Epidermal melanocyte (primary cell): ENCODE measurements at regions not wholly inside any gene's neighbourhood (a gene's known extent, or its start where the extent isn't known, plus 50 kb on each side); places are given as distances from the start of the nearest gene placed in this dataset.

Experiments used
- DNase-seq: peaks from one replicate; pipeline ENCODE4 v3.0.0; 2011; ENCODE audit warnings: low spot score; ENCODE audit not compliant: insufficient read length

DNA sequence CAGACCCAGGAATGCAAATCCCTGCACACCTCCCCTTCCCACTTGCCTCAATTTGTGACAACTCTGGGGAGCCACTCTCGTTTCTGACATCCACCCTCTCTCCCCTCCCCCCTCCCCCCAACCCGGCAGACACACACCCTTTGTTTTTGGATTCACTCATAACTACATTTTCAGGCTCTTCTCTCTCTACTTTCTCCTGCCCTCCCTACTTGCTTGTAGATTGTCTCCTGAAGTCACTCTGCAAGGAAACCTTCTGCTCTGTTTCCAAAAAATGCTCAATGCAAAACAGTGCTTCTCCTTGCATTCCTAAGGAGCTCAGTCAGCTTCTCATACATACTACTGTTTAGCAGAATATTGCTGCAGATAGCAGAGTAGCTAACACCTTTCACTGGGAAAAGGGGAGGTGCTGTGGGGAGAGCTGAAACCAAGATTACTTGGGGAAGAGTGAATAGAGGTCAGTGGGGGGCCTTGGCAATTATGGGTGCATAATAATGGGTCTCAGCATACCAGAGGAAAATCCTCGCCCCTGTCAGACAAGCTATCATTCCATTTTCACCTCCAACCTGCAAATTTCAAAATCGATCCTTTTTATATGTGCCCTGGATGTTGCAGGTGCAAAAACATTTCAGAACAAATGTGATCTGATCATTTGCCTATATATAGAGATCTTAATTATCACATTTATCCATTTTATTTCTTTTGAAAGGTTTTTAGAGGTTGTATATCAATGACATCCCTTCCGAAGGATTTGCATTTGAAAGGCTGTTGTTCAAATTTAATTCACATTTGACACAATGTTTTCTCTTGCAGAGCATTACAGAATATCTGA, 1860.7 kb upstream of the WWC1 start:
- no peak for DNase-seq

DNA sequence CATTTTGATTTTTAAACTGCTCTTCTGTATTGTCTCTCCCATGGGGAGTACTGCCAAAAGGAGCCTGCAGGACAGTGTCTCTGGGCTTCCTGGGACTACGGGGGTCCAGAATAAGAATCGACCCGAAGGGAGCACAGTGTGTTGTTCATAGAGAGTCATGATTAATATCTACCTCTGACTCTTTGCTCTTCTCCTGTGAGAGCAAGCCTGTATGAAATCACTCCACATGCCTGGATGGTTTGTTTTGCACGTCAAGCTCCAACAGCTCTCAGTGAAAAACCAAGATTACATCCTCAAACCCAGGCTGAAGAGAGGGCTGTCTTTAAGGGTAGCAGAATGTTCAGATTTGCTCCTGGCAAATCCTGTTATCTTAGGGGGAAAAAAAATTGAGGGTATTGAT, 1860.0 kb upstream of the WWC1 start:
- no peak for DNase-seq

DNA sequence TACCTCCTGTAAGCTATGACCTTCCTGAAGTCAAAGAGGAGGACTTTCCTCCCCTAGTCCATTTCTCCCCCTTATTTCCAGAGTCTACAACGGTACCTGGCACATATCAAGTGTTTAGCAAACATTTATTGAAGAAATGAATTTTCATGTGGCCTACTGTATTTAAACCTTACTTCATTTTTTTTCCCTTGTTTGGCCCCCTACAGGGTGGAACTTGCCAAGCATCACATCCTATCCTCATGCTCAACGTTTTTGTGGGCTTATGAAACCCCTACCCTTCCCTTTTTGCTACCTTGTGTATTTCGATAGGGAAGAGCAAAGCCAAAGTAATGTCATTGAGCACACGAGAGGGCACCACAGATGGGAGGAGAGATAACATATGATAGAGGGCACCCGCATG, 1857.8 kb upstream of the WWC1 start:
- DNase-seq = no peak

DNA sequence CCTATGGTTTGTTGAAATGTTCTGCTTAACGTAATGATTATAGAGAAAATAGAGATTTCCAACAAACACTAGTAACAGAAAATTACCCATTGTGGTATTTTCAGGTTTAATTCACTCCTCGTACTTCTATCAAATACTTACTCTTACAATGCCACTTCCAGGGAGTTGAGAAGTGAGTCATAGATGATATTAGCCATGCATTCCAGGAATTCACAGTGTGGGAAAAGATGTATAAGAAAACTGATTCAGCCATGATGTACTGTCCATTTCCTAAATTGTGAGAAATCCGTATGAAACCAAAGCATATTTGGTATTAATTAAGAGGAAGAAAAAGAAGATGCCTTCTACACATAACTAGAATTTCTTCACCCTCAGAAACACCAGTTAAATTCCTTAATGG, 1854.6 kb upstream of the WWC1 start:
- DNase-seq = no peak

DNA sequence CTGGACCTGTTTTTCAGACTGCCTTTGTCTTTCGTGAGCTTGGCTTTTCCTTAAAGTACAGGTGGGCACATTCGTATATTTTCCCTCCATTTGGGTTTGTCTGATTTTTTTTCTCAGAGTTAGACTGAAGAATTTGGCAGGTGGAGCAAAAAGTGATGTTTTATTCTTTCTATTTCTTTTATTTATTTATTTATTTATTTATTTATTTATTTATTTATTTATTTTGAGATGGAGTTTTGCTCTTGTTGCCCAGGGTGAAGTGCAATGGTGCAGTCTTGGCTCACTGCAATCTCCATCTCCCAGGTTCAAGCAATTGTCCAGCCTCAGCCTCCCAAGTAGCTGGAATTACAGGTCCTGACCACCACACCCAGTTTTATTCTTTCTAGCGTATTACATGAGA, 1805.1 kb upstream of the WWC1 start:
- DNase-seq = no peak

DNA sequence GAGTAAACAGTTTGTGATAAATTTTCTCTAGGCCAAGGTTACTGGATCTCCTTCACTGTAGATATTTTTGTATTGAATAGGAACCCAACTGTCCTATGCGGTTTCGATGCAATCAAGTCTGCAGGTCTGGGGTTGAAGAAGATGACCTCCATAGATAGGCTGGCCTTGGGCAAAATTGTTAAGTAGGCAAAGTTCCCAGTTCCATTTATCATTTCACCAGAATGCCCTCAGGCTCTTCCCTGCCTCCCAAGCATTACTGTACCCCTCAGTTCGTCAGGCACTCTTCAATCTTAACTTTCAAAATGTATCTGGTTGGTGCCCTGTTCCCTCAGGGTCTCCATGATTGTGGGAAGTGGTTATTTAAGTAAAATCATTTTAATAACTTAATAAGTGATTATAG, 1802.9 kb upstream of the WWC1 start:
- no peak for DNase-seq

DNA sequence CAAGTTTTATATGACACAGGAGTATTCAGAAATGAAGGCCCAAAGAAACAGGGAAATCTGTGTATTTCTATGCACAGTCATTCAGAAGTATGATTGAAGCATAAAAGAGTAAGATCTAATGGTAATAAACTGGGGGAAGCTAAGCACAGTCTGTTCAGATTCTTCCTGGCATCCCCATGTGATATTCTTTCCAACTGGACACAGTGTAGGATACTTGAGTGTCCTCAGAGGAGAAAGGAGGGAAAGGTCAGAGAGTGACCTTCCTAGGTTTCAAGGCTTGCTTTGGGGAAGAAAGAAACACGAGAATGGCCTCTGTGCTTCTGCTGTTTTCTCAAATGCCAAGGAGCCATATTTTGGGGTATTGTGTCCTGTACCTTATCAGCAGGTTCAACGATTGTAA, 1798.4 kb upstream of the WWC1 start:
- no peak for DNase-seq

DNA sequence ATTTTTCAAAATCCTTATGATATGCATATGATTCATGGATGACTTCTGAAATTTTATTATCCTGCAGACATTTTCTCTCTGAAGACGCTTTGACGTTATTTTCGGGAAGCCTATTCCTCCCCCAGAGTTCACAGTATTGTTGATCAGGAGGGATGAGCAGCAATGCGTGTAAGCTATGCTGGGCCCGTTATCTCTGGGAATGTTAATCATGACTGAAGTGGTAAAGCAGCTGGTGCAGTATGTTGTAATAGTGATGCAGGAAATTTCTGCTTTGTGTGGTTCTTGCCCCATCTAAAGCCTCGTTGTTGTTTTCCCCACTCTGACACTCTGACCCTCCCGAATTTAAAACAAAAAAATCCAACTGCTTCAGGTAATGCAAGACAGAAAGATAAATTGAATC, 1797.8 kb upstream of the WWC1 start:
- no peak for DNase-seq

DNA sequence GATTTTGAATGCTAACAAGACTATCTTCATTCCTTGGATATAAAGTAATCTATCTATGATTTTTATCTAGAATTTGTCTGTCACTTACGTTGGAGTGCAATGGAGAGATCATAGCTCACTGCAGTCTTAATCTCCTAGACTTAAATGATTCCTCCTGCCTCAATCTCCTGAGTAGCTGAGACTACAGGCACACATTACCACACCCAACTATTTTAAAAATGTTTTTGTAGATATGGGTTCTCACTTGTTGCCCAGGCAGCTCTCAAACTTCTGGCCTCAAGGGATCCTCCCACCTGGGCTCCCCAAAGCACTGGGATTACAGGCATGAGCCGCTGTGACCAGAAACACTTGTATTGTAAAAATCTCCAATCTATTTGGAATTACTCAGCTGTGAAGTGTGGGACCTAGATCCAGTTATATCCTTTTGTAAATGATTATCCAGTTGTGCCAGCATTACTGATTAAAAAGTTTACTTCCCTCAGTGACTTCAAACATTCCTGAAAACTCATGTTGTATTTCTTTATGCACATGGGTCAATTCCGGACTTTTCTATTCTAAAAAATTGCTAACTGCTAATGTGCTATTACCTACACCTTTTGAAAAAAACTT, 1793.8 kb upstream of the WWC1 start:
- no peak for DNase-seq

DNA sequence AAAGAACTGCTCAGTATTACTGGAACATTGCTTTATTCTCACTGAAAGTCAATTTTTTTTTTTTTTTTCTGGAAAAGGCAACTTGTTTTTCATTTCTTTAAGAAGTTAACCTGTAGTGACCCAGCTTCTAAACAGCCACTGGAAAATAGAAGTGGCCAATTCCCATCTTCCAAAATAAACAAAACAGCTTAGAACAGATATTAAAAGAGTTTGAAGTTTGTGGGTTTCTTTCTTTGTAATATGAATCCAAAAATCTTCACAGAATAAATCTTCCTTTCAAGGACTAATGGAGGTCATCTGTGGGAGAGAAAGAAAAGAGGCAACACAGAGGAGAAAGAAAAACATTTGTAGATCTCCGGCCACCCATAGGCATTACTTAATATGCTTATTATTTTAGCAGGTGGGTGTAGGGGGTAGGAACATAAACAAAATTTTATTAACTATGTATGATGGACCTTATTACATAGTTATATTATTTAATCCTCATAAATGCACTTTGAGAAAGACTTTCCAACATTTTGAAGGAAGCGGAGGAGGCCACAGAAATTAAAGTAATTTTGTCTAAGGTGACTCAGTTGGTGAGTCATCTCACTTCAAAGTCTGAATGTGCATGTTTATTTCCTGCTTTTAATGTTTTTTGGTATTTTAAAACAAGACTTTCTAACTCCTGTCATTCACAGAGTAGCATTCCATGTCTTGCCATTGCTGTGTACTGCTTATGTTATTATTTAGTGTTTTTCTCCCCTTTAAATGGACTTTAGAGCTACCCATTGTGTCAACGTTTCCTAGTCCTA, 1791.8 kb upstream of the WWC1 start:
- no peak for DNase-seq

DNA sequence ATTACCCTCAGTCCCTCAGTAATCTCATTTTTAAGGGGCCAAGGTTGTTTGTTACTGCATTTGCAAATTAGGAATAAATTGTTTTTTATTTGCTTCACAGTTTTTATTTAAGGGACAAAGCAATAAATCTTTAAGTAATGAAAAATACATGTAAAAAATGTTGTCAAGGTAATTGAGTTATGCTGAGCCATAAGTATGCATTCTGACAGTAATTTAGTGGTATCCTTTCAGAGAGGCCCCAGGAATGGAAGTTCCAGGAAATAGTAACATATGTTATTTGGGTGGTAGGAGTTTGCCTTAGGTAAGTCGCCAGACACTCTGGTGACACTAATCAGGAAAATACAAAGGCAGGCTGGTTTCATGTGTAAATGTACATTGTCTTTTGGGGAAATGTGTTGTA, 1787.9 kb upstream of the WWC1 start:
- DNase-seq = no peak

DNA sequence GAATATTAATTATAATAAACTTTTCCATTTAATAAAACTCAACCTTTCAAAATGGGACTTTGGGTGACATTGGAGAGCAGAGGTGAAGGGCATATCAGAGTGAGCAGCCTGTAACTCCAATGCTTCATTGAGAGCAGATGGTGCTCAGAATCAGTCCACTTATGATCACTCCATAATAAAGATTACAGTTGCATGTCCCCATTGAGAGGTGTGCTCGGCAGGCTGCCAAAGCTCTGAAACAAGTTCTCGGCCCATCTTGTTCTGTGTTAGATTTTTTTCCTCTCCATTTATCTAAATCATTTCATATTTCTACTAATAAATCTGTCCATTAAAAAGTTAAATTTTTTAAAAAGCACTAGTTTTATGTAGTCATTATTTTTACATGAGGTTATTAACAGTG, 1786.4 kb upstream of the WWC1 start:
- no peak for DNase-seq

DNA sequence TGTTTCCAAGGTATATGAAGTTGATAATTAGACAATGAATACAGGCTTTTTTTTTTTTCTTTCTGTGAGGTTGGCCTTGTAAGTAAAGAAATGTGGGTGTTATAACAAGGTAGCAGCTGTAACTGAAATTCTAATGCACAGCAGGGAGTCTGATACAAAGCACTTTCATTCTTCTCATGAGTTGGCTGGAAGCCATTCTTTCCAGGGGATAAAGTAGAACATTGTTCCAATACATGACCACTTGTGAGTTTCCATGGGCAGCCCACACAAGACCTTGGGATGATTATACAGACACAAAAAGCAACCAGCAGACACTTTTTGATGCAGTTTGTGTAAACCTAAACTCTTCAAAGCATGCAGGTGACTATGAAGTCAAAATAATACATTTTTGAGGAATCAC, 1785.9 kb upstream of the WWC1 start:
- DNase-seq = no peak

DNA sequence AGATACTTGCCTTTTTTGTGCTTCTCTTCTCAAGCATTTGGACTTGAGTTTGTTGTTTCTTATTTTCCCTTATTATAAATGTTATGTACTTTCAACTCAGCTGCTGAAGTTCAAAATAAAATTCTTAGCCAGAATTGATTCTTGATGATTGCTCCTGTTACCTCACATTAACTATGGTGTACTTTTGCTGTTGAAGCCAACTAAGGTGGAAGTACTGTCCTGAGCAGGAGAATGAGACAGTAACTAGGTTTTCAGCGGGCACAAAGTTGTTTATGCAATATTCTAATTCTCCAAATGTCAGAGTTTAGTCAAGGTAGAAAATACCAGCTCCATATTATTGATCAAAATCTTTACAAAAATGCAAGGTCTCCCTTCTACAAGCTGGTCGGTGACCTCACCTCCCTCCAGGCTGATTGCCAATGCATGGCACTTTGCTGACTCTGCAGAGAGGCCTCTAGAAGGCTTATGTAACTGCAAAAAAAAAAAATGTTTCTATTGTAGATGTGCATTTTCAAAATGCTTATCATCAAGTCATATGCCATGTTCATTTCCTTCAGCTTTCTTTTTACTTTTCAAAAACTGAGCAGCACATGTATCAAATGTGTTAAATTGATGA, 1783.5 kb upstream of the WWC1 start:
- no peak for DNase-seq

DNA sequence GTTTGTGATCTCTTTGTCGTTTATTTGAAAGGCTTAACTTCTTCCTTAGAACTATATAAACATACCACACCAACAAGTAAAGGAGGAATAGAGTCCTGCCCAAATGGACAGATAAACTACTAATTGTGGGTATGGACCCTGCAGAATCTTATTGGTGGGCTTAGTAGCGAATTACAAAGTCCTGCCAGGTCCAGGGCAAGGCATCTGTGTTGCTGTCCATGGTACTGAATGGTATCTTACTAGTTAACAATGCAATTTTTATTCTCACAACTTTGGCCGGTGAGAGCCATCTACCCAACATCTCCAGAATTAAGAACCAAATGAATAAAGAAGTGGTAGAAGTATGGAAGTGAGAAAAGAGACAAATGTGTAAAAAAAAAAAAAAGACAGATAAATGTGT, 1782.4 kb upstream of the WWC1 start:
- DNase-seq = no peak

DNA sequence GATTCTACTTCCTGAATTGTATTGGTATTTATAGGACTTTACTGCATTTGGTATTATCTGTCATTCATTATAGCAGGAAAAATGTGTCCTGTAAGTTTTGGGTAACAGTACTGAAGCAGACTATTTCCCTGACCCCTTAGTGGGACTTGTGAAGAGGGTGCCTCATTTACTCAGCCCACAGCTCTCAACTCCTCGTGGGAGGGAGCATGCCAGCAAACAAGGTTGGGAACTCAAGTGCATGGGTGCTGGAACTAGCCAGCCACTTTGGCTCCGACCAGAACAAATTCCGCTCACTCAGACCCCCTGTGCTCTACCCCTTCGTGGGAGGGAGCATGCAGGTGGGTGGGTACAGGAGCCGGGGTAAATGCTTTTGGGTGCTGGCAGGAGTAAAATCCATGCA, 1773.5 kb upstream of the WWC1 start:
- DNase-seq = no peak

DNA sequence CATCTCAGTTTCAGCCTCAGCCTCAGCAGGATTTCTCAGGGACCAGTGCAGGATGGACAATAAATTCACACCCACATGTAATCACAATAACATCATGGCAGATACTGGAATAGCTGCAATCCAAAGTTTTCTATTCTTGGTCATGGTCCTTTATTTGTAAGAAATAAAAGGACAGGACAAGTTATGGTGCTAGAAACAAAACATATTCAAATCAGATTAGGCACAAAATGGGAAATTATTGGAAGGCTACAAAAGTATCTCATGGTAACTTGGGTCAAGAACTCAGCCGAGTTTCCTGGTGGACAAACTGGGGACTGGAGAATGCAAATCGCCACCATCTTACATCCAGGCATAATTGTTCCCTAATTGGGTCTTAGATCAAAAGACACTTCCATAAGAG, 1768.2 kb upstream of the WWC1 start:
- no peak for DNase-seq

DNA sequence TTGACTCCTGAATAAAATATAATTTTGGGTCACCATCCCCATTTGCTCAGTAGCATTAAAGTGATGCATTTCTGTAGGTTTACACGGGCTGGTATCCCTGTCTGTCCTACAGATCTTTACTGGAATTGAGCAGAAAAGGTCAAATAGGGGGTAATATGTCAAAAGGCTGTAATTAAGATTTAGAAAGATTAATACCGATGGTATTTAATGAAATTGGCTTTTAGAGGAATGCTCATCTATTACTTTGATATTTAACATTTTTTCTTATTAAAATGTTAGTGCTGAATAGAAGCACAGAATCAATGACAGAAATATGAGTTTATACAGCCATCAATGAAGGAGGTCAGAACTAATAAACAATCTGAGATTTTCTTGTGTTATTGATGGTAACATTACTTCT, 1762.2 kb upstream of the WWC1 start:
- DNase-seq = no peak

DNA sequence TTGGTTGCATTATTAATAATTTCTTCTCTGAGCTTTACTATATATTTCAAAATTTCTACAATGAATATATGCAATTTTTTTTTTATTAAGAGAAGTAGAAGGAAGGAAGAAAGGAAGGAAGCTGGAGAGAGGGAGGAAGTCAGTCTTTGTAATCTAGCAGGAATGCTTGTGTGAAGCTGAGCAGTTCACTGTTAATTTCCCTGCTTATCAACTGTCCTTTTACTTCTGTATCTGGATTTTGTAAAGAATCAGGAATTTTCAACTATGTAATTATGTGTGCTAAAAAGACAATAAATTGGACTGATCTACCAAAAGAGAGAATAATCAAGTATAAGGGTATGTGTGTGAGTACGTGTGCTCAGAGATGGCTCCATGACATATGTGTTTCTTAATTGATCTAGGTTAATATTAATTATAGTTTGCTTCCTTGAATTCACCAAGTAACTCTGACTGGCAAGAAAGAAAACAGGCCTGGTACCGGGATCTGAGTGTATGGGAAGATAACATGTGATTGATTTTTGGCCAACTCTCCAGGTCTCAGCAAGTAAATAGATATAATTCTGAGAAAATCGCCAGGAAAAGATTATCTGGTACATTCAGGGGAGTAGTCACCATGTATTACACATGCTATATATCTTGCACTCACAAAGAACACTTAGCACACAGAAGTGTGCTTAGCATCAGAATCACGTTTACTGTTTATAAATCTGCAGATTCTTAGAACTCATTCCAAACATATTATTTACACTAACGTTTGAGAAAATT, 1758.8 kb upstream of the WWC1 start:
- DNase-seq = no peak

DNA sequence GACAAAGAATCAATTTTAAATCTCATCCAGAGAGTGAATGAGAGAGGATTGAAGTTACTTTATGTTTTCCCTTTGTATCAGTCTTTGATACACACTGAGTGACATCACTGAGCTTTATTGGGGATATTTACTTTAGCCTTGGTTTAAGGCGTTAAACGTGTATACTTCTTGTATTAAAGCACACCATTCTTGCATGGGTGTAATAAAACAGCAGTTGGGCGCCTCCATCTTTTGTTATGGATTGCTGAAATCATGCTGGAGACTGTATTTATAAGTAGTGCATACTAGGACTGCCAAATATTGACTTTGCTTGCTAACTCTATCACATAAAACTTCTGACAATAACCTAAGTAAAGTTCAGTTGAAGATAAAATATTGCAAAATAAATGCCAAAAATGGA, 1755.8 kb upstream of the WWC1 start:
- no peak for DNase-seq

DNA sequence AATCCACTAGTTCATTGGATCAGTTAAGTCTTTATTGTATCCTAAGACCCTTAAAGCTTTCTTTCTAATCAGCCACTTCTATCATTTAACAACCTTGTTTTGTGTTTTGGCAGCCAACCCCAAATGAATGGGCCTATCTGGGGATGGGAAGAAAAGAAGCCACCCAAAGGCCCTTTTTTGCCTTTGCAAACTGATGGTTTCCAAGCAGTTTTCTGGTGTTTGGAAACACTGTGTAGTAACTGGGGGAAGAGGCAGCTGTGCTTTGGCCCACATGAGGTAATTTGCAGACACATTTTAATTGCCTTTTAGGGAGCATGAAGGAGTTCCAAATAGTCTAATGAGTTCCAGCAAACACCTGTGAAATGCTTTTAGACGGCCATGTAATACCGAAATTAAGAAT, 1751.3 kb upstream of the WWC1 start:
- no peak for DNase-seq
